ENCODE measurements at regions not wholly inside any gene's neighbourhood (a gene's known extent, or its start where the extent isn't known, plus 50 kb on each side); places are given as distances from the start of the nearest gene placed in this dataset.

GRCh38 chr7:110157631-110158362, 933.1 kb upstream of the LRRN3 start:
- no peak for TF ChIP-seq CTCF (IDR thresholded peaks at IDR 0.05 in 4 of 5, conservative IDR thresholded peaks at IDR 0.05 in 1 of 5)
- TF ChIP-seq POLR2A (IDR thresholded peaks at IDR 0.05), result no peak
